ENCODE measurements at regions not wholly inside any gene's neighbourhood (a gene's known extent, or its start where the extent isn't known, plus 50 kb on each side); places are given as distances from the start of the nearest gene placed in this dataset.
"Not testable (repeated sequence)": the region's sequence is repeated elsewhere in the genome, so short reads cannot be mapped to it uniquely, and the experiment has no call there.

DNA sequence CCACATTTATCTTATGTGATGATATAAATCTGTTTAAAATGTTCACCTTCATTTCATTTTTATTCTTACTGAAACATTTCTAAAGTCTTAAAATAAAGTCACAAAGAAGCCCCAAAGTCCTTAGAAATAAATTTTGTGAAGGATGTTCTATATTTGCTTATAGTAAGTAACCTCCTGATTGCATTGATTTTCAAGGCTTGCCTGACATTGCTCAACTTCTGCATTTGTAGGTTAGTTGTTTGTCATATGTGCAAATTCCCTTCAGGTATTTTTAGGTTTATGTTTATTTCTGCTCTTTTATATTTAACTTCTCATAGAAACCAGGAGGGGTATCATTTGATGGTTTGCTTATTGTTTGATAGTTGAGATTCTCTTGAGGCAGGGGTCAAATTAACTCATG, 417.8 kb downstream of the ARL4A start:
- no peaks in the 10 kb centered on the region for H3K9me3 ChIP-seq (ENCODE audit: control insufficient read depth, low read length)
- no peak overlapping the region for H3K4me3 ChIP-seq (ENCODE audit: extremely low read depth, insufficient read depth, low read length, poor library complexity, severe bottlenecking)
- H3K27ac ChIP-seq (ENCODE audit: low read depth, low read length, severe bottlenecking), result no peak overlapping the region
- no peaks in the 10 kb centered on the region for H3K36me3 ChIP-seq (ENCODE audit: control insufficient read depth, insufficient read depth, low read length)
- no peaks in the 10 kb centered on the region for H3K4me1 ChIP-seq (ENCODE audit: control insufficient read depth, insufficient read depth, low read length, poor library complexity, severe bottlenecking)

DNA sequence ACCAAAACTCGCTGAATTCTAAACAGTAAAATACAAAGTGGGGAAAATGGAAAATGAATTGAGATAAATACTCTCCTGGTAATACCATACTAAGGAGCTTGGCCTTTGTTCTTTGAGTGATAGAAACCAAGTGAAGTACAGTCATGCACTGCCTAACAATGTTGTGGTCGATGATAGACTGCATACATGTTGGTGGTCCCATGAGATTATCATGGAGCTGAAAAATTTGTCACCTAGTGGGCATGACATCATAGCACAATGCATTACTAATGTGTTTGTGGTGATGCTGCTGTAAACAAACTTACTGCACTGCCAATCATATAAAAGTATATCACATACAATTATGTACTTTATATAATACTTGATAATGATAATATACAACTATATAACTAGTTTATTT, 419.1 kb downstream of the ARL4A start:
- Histone ChIP-seq H3K4me1 (ENCODE audit: control insufficient read depth, insufficient read depth, low read length, poor library complexity, severe bottlenecking) (no peaks in the 10 kb centered on the region), H3K9me3 (ENCODE audit: control insufficient read depth, low read length) (no peaks in the 10 kb centered on the region), H3K4me3 (ENCODE audit: extremely low read depth, insufficient read depth, low read length, poor library complexity, severe bottlenecking) (no peak overlapping the region), H3K36me3 (ENCODE audit: control insufficient read depth, insufficient read depth, low read length) (no peaks in the 10 kb centered on the region), H3K27ac (ENCODE audit: low read depth, low read length, severe bottlenecking) (no peak overlapping the region)
- 100% methylated on average over 1 of the region's 2 CpGs; no CpG with 5 or more reads in 1 of the 2 experiments for WGBS, 2 experiments (ENCODE audit: insufficient coverage in 2 of 2)

DNA sequence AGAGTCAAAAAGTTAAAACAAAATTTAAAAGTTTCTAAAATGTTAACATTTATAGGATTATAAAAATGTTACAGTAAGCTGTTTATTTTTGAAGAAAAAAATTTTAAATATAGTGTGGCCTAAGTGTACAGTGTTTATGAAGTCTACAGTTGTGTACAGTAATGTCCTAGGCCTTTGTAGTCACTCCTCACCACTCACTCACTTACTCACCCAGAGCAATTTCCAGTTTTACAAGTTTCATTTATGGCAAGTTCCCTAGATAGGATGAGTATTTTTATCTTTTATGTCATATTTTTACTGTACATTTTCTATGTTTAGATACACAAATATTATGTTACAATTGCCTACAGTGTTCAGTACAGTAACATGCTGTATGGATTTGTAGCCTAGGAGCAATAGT, 419.9 kb downstream of the ARL4A start:
- H3K36me3 ChIP-seq (ENCODE audit: control insufficient read depth, insufficient read depth, low read length), result no peaks in the 10 kb centered on the region
- no peak overlapping the region for H3K27ac ChIP-seq (ENCODE audit: low read depth, low read length, severe bottlenecking)
- no peaks in the 10 kb centered on the region for H3K9me3 ChIP-seq (ENCODE audit: control insufficient read depth, low read length)
- H3K4me1 ChIP-seq (ENCODE audit: control insufficient read depth, insufficient read depth, low read length, poor library complexity, severe bottlenecking), result no peaks in the 10 kb centered on the region
- no peak overlapping the region for H3K4me3 ChIP-seq (ENCODE audit: extremely low read depth, insufficient read depth, low read length, poor library complexity, severe bottlenecking)

GRCh38 chr7:13108061-13108460, 420.6 kb downstream of the ARL4A start:
- Histone ChIP-seq H3K4me3 (ENCODE audit: extremely low read depth, insufficient read depth, low read length, poor library complexity, severe bottlenecking) (no peak overlapping the region), H3K36me3 (ENCODE audit: control insufficient read depth, insufficient read depth, low read length) (no peaks in the 10 kb centered on the region), H3K4me1 (ENCODE audit: control insufficient read depth, insufficient read depth, low read length, poor library complexity, severe bottlenecking) (no peaks in the 10 kb centered on the region), H3K27ac (ENCODE audit: low read depth, low read length, severe bottlenecking) (no peak overlapping the region), H3K9me3 (ENCODE audit: control insufficient read depth, low read length) (no peaks in the 10 kb centered on the region)

GRCh38 chr7:13109201-13109600, 421.8 kb downstream of the ARL4A start:
- H3K4me1 ChIP-seq (ENCODE audit: control insufficient read depth, insufficient read depth, low read length, poor library complexity, severe bottlenecking), result no peaks in the 10 kb centered on the region
- no peaks in the 10 kb centered on the region for H3K9me3 ChIP-seq (ENCODE audit: control insufficient read depth, low read length)
- 88 to 93% methylated on average over 5 to 6 of the region's 6 CpGs for WGBS, 2 experiments (ENCODE audit: insufficient coverage in 2 of 2)
- H3K36me3 ChIP-seq (ENCODE audit: control insufficient read depth, insufficient read depth, low read length), result no peaks in the 10 kb centered on the region
- H3K4me3 ChIP-seq (ENCODE audit: extremely low read depth, insufficient read depth, low read length, poor library complexity, severe bottlenecking), result no peak overlapping the region
- H3K27ac ChIP-seq (ENCODE audit: low read depth, low read length, severe bottlenecking), result no peak overlapping the region

- Histone ChIP-seq H3K9me3 (ENCODE audit: control insufficient read depth, low read length) (no peaks in the 10 kb centered on the region), H3K4me3 (ENCODE audit: extremely low read depth, insufficient read depth, low read length, poor library complexity, severe bottlenecking) (no peak overlapping the region)
Measured at GRCh38 chr7:13110107-13110506, 422.7 kb downstream of the ARL4A start.

DNA sequence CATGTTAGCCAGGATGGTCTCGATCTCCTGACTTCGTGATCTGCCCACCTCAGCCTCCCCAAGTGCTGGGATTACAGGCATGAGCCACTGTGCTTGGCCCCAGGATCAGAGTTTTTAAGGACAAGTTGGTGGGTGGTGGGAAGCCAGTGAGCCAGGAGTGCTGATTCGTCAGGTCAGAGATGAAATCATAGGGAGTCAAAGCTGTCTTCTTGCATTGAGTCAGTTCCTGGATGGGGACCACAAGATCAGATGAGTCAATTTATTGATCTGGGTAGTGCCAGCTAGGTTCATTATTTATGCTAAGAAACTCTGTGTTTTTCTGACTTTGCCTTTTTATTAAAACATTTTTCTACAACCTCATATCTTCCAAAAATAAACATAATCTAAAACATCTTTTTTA, 423.8 kb downstream of the ARL4A start:
- no peaks in the 10 kb centered on the region for H3K36me3 ChIP-seq (ENCODE audit: control insufficient read depth, insufficient read depth, low read length)
- H3K4me3 ChIP-seq (ENCODE audit: extremely low read depth, insufficient read depth, low read length, poor library complexity, severe bottlenecking), result no peak overlapping the region
- H3K27ac ChIP-seq (ENCODE audit: low read depth, low read length, severe bottlenecking), result no peak overlapping the region
- H3K4me1 ChIP-seq (ENCODE audit: control insufficient read depth, insufficient read depth, low read length, poor library complexity, severe bottlenecking), result peaks cover 14% of the 10 kb centered on the region
- WGBS, 2 experiments (ENCODE audit: insufficient coverage in 2 of 2), result 42 to 88% methylated on average over 1 to 2 of the region's 3 CpGs
- no peaks in the 10 kb centered on the region for H3K9me3 ChIP-seq (ENCODE audit: control insufficient read depth, low read length)

More at GRCh38 chr7:13110107-13110506, 422.7 kb downstream of the ARL4A start:
- H3K27ac ChIP-seq (ENCODE audit: low read depth, low read length, severe bottlenecking), result no peak overlapping the region
- peaks cover 5% of the 10 kb centered on the region for H3K4me1 ChIP-seq (ENCODE audit: control insufficient read depth, insufficient read depth, low read length, poor library complexity, severe bottlenecking)
- WGBS, 2 experiments (ENCODE audit: insufficient coverage in 2 of 2), result 100% methylated on average over 2 to 3 of the region's 6 CpGs
- no peaks in the 10 kb centered on the region for H3K36me3 ChIP-seq (ENCODE audit: control insufficient read depth, insufficient read depth, low read length)

DNA sequence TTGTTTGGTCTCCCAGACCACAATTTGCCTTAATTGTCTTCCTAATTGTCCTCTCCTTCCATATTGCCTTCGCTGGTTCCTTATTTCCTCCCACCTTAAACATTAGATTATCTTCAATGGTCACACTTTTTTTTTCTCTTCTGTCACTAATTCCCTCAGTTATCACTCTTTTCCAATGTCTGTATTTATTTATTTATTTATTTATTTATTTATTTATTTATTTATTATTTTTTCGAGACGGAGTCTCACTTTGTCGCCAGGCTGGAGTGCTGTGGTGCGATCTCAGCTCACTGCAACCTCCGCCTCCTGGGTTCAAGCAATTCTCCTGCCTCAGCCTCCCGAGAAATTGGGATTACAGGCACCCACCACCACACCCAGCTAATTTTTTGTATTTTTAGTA, 426.8 kb downstream of the ARL4A start:
- H3K36me3 ChIP-seq (ENCODE audit: control insufficient read depth, insufficient read depth, low read length); H3K9me3 ChIP-seq (ENCODE audit: control insufficient read depth, low read length); H3K27ac ChIP-seq (ENCODE audit: low read depth, low read length, severe bottlenecking); H3K4me3 ChIP-seq (ENCODE audit: extremely low read depth, insufficient read depth, low read length, poor library complexity, severe bottlenecking): not testable (repeated sequence)
- peaks cover 14% of the 10 kb centered on the region for H3K4me1 ChIP-seq (ENCODE audit: control insufficient read depth, insufficient read depth, low read length, poor library complexity, severe bottlenecking)
- 83 to 85% methylated on average over 1 to 6 of the region's 7 CpGs for WGBS, 2 experiments (ENCODE audit: insufficient coverage in 2 of 2)

GRCh38 chr7:13115157-13115772, 427.8 kb downstream of the ARL4A start:
- Histone ChIP-seq H3K27ac (ENCODE audit: low read depth, low read length, severe bottlenecking) (peak overlapping the region; percentile 70), H3K4me1 (ENCODE audit: control insufficient read depth, insufficient read depth, low read length, poor library complexity, severe bottlenecking) (peaks cover 14% of the 10 kb centered on the region), H3K36me3 (ENCODE audit: control insufficient read depth, insufficient read depth, low read length) (no peaks in the 10 kb centered on the region), H3K9me3 (ENCODE audit: control insufficient read depth, low read length) (no peaks in the 10 kb centered on the region), H3K4me3 (ENCODE audit: extremely low read depth, insufficient read depth, low read length, poor library complexity, severe bottlenecking) (no peak overlapping the region)
- 42 to 85% methylated on average over 2 of the region's 5 CpGs for WGBS, 2 experiments (ENCODE audit: insufficient coverage in 2 of 2)

- Histone ChIP-seq H3K4me1 (ENCODE audit: control insufficient read depth, insufficient read depth, low read length, poor library complexity, severe bottlenecking) (peaks cover 14% of the 10 kb centered on the region), H3K4me3 (ENCODE audit: extremely low read depth, insufficient read depth, low read length, poor library complexity, severe bottlenecking) (no peak overlapping the region), H3K9me3 (ENCODE audit: control insufficient read depth, low read length) (no peaks in the 10 kb centered on the region), H3K27ac (ENCODE audit: low read depth, low read length, severe bottlenecking) (no peak overlapping the region), H3K36me3 (ENCODE audit: control insufficient read depth, insufficient read depth, low read length) (no peaks in the 10 kb centered on the region)
Measured at GRCh38 chr7:13115855-13116254, 428.4 kb downstream of the ARL4A start.

- H3K27ac ChIP-seq (ENCODE audit: low read depth, low read length, severe bottlenecking), result no peak overlapping the region
- H3K4me3 ChIP-seq (ENCODE audit: extremely low read depth, insufficient read depth, low read length, poor library complexity, severe bottlenecking), result no peak overlapping the region
- H3K9me3 ChIP-seq (ENCODE audit: control insufficient read depth, low read length), result no peaks in the 10 kb centered on the region
- no CpG with 5 or more reads among the region's 2 CpGs for WGBS, 2 experiments (ENCODE audit: insufficient coverage in 2 of 2)
- peaks cover 14% of the 10 kb centered on the region for H3K4me1 ChIP-seq (ENCODE audit: control insufficient read depth, insufficient read depth, low read length, poor library complexity, severe bottlenecking)
- no peaks in the 10 kb centered on the region for H3K36me3 ChIP-seq (ENCODE audit: control insufficient read depth, insufficient read depth, low read length)
Measured at GRCh38 chr7:13117103-13117502, 429.7 kb downstream of the ARL4A start.

DNA sequence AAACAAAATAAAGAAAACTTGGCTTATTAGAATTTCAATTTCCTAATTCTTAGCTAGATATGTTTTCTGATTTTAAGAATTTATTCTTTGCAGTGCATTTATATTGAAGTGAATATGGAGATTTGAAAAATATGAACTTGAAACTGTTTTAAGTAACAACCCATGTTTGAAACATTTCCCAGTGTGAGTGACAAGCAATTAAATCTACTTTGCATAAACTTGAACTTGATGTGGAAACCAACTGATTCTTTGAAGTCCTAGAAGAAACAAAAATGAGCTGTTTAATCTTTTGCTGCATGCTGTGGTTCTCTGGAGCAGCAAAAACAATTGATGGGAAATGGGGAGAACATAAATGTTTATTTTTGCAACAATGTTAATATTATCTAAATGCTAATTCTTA, 430.2 kb downstream of the ARL4A start:
- peaks cover 14% of the 10 kb centered on the region for H3K4me1 ChIP-seq (ENCODE audit: control insufficient read depth, insufficient read depth, low read length, poor library complexity, severe bottlenecking)
- H3K4me3 ChIP-seq (ENCODE audit: extremely low read depth, insufficient read depth, low read length, poor library complexity, severe bottlenecking), result no peak overlapping the region
- no peaks in the 10 kb centered on the region for H3K36me3 ChIP-seq (ENCODE audit: control insufficient read depth, insufficient read depth, low read length)
- H3K9me3 ChIP-seq (ENCODE audit: control insufficient read depth, low read length), result no peaks in the 10 kb centered on the region
- no peak overlapping the region for H3K27ac ChIP-seq (ENCODE audit: low read depth, low read length, severe bottlenecking)
